ENCODE measurements at regions not wholly inside any gene's neighbourhood (a gene's known extent, or its start where the extent isn't known, plus 50 kb on each side); places are given as distances from the start of the nearest gene placed in this dataset.
A peak's percentile ranks its signal among the peaks of the same experiment; 100 is the strongest.

DNA sequence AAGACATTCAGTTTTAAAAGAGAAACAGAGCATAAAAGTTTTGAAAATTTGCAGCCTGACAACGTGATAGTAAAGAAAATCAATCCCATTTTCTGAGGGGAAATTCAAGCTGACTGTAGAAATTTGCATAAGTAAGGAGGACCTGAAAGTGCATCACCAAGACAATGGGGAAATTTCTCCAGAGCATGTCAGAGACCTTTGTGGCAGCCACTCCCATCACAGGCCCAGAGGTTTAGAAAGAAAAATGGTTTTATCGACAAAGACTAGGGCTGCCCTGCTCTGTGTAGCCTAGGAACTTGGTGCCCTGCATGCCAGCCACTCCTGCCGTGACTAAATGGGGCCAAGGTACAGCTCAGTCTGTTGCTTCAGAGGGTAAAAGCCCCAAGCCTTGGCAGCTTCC, 1640.2 kb upstream of the PRMT6 start:
- H3K36me3 ChIP-seq = no peaks in the 10 kb centered on the region
- Mint-ChIP-seq H3K4me3 (no peak overlapping the region), H3K9me3 (peaks cover 2% of the 10 kb centered on the region), H3K27me3 (ENCODE audit: insufficient read depth, low read depth) (peaks cover 2% of the 10 kb centered on the region), H3K27ac (no peak overlapping the region), H3K36me3 (no peaks in the 10 kb centered on the region), H3K4me1 (no peaks in the 10 kb centered on the region)
- no peaks in the 10 kb centered on the region for H3K4me1 ChIP-seq
- no peaks in the 10 kb centered on the region for H3F3A ChIP-seq (ENCODE audit: low read depth)
- no peak overlapping the region for H3K9ac ChIP-seq
- H3K27ac ChIP-seq = no peak overlapping the region
- H3K79me2 ChIP-seq (ENCODE audit: low read depth) = no peaks in the 10 kb centered on the region
- DNase-seq (ENCODE audit: low spot score) = no peak
- TF ChIP-seq, protein P1, sequence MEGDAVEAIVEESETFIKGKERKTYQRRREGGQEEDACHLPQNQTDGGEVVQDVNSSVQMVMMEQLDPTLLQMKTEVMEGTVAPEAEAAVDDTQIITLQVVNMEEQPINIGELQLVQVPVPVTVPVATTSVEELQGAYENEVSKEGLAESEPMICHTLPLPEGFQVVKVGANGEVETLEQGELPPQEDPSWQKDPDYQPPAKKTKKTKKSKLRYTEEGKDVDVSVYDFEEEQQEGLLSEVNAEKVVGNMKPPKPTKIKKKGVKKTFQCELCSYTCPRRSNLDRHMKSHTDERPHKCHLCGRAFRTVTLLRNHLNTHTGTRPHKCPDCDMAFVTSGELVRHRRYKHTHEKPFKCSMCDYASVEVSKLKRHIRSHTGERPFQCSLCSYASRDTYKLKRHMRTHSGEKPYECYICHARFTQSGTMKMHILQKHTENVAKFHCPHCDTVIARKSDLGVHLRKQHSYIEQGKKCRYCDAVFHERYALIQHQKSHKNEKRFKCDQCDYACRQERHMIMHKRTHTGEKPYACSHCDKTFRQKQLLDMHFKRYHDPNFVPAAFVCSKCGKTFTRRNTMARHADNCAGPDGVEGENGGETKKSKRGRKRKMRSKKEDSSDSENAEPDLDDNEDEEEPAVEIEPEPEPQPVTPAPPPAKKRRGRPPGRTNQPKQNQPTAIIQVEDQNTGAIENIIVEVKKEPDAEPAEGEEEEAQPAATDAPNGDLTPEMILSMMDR (IDR thresholded peaks at IDR 0.05) = no peak
- no peak for TF ChIP-seq EZH2phosphoT487 (IDR thresholded peaks at IDR 0.05)
- no peak for TF ChIP-seq EZH2 (IDR thresholded peaks at IDR 0.05)
- no peaks in the 10 kb centered on the region for H3K27me3 ChIP-seq
- H2AFZ ChIP-seq (replicated peaks) = no peak overlapping the region
- H3K9me3 ChIP-seq (ENCODE audit: low read depth) = no peaks in the 10 kb centered on the region
- H3K4me3 ChIP-seq = no peak overlapping the region
- H4K20me1 ChIP-seq (ENCODE audit: low read depth) = no peaks in the 10 kb centered on the region
- H3K4me2 ChIP-seq = no peak overlapping the region

- H3K27me3 Mint-ChIP-seq (ENCODE audit: insufficient read depth, low read depth) = no peaks in the 10 kb centered on the region
These were observed 1637.4 kb upstream of the PRMT6 start for GRCh38 chr1:105419030-105419429.

DNA sequence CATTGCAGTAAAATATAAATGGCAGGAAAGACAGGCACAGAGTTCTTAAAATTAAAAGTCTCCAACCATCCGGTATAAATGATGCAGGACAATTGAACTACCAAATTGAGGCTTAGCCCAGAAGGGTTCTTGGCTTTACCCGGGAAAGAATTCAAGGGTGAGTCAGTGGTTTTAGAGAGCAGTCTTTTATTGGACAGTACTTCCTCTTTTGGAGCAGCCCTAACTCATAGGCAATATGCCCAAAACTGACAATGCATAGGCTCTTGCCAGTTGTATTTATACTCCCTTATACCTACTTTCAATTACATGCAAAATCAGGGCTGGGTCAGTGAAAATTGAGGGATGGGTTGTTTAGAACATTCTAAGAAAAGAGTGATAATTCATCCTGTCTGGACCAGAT, 1628.9 kb upstream of the PRMT6 start:
- H3K27me3 ChIP-seq = no peaks in the 10 kb centered on the region
- H3K9ac ChIP-seq = no peak overlapping the region
- H3K27ac ChIP-seq = no peak overlapping the region
- no peaks in the 10 kb centered on the region for H3K79me2 ChIP-seq (ENCODE audit: low read depth)
- H3K4me2 ChIP-seq = no peak overlapping the region
- no peaks in the 10 kb centered on the region for H3K36me3 ChIP-seq
- no peaks in the 10 kb centered on the region for H3K4me1 ChIP-seq
- Mint-ChIP-seq H3K9me3 (no peaks in the 10 kb centered on the region), H3K36me3 (no peaks in the 10 kb centered on the region), H3K27me3 (ENCODE audit: insufficient read depth, low read depth) (no peaks in the 10 kb centered on the region), H3K4me1 (no peaks in the 10 kb centered on the region), H3K27ac (no peak overlapping the region), H3K4me3 (no peak overlapping the region)
- TF ChIP-seq EZH2 (IDR thresholded peaks at IDR 0.05) (no peak), EZH2phosphoT487 (IDR thresholded peaks at IDR 0.05) (no peak)
- TF ChIP-seq, protein P1 (IDR thresholded peaks at IDR 0.05) = no peak
- DNase-seq (ENCODE audit: low spot score) = no peak
- H3F3A ChIP-seq (ENCODE audit: low read depth) = no peaks in the 10 kb centered on the region
- no peaks in the 10 kb centered on the region for H3K9me3 ChIP-seq (ENCODE audit: low read depth)
- H4K20me1 ChIP-seq (ENCODE audit: low read depth) = no peaks in the 10 kb centered on the region
- H2AFZ ChIP-seq (replicated peaks) = no peak overlapping the region
- H3K4me3 ChIP-seq = no peak overlapping the region

More at GRCh38 chr1:105419030-105419429, 1637.4 kb upstream of the PRMT6 start:
- no peak for DNase-seq (ENCODE audit: low spot score)
- H3K79me2 ChIP-seq (ENCODE audit: low read depth) = no peaks in the 10 kb centered on the region
- H3K9me3 ChIP-seq (ENCODE audit: low read depth) = no peaks in the 10 kb centered on the region
- H3K4me3 ChIP-seq = no peak overlapping the region
- H3K27ac ChIP-seq = no peak overlapping the region
- H3K4me1 Mint-ChIP-seq = no peaks in the 10 kb centered on the region
- H3K4me2 ChIP-seq = no peak overlapping the region
- peak overlapping the region; percentile 54 for H2AFZ ChIP-seq (replicated peaks)
- H3K4me3 Mint-ChIP-seq = no peak overlapping the region
- H4K20me1 ChIP-seq (ENCODE audit: low read depth) = no peaks in the 10 kb centered on the region
- no peak for TF ChIP-seq EZH2 (IDR thresholded peaks at IDR 0.05)
- TF ChIP-seq EZH2phosphoT487 (IDR thresholded peaks at IDR 0.05) = no peak
- TF ChIP-seq, protein P1 (IDR thresholded peaks at IDR 0.05) = no peak
- H3K4me1 ChIP-seq = no peaks in the 10 kb centered on the region
- no peaks in the 10 kb centered on the region for H3K27me3 ChIP-seq
- H3K27ac Mint-ChIP-seq = no peak overlapping the region
- H3K36me3 Mint-ChIP-seq = no peaks in the 10 kb centered on the region
- H3K9ac ChIP-seq = no peak overlapping the region
- H3K9me3 Mint-ChIP-seq = no peaks in the 10 kb centered on the region
- H3K36me3 ChIP-seq = no peaks in the 10 kb centered on the region
- H3F3A ChIP-seq (ENCODE audit: low read depth) = no peaks in the 10 kb centered on the region
